H9 (cell line): ENCODE measurements at regions not wholly inside any gene's neighbourhood (a gene's known extent, or its start where the extent isn't known, plus 50 kb on each side); places are given as distances from the start of the nearest gene placed in this dataset.

Experiments used
- DNase-seq: peaks from one replicate; pipeline ENCODE4 v3.0.0-alpha.2; 2017
- H2AFZ ChIP-seq: one replicate; pipeline ENCODE4 v1.6.1; 2013; ENCODE audit warnings: mild to moderate bottlenecking, low read length, control low read depth, moderate library complexity
- H2AK5ac ChIP-seq: 2 replicates; pipeline ENCODE4 v1.6.1; 2013; ENCODE audit warnings: low read length, control low read depth, mixed read lengths; ENCODE audit not compliant: insufficient read length
- H2BK120ac ChIP-seq: one replicate; pipeline ENCODE4 v1.6.1; 2013; ENCODE audit warnings: low read depth, mild to moderate bottlenecking, low read length, control low read depth, inconsistent platforms; ENCODE audit not compliant: poor library complexity, severe bottlenecking
- H2BK12ac ChIP-seq: 2 replicates; pipeline ENCODE4 v1.6.1; 2013; ENCODE audit warnings: low read length, control low read depth, mixed read lengths, low read depth; ENCODE audit not compliant: insufficient read length
- H2BK15ac ChIP-seq: 2 replicates; pipeline ENCODE4 v1.6.1; 2013; ENCODE audit warnings: low read depth, low read length, control low read depth
- H2BK20ac ChIP-seq: one replicate; pipeline ENCODE4 v1.6.1; 2013; ENCODE audit warnings: low read depth, mild to moderate bottlenecking, low read length, control low read depth, inconsistent platforms; ENCODE audit not compliant: poor library complexity, severe bottlenecking
- H2BK5ac ChIP-seq: 2 replicates; pipeline ENCODE4 v1.6.1; 2013; ENCODE audit warnings: low read length, control low read depth, mixed read lengths; ENCODE audit not compliant: insufficient read length
- H3K14ac ChIP-seq: 2 replicates; pipeline ENCODE4 v1.6.1; 2013; ENCODE audit warnings: low read length, control low read depth; ENCODE audit not compliant: insufficient read depth
- H3K18ac ChIP-seq: 2 replicates; pipeline ENCODE4 v1.6.1; 2013; ENCODE audit warnings: low read depth, mild to moderate bottlenecking, mixed read lengths, low read length, control low read depth; ENCODE audit not compliant: insufficient read length
- H3K23ac ChIP-seq: 2 replicates; pipeline ENCODE4 v1.6.1; 2013; ENCODE audit warnings: low read length, control low read depth, mixed read lengths, low read depth; ENCODE audit not compliant: insufficient read length
- H3K23me2 ChIP-seq: 2 replicates; pipeline ENCODE4 v1.6.1; 2013; ENCODE audit warnings: low read depth, mild to moderate bottlenecking, mixed read lengths, low read length, control low read depth; ENCODE audit not compliant: insufficient read length, poor library complexity, severe bottlenecking
- H3K27ac ChIP-seq: 2 replicates; pipeline ENCODE4 v1.5.1; 2013; ENCODE audit warnings: low read length, control low read depth, mixed read lengths, low read depth; ENCODE audit not compliant: insufficient read length
- H3K27me3 ChIP-seq: 2 replicates; pipeline ENCODE4 v1.6.1; 2013; ENCODE audit warnings: low read length, control low read depth, inconsistent platforms; ENCODE audit not compliant: insufficient read depth
- H3K4ac ChIP-seq: 2 replicates; pipeline ENCODE4 v1.6.1; 2013; ENCODE audit warnings: low read depth, mild to moderate bottlenecking, control low read depth, inconsistent platforms, low read length, moderate library complexity
- H3K4me1 ChIP-seq: 2 replicates; pipeline ENCODE4 v1.6.1; 2013; ENCODE audit warnings: low read length, control low read depth, inconsistent platforms; ENCODE audit not compliant: insufficient read depth
- H3K4me2 ChIP-seq: 2 replicates; pipeline ENCODE4 v1.6.1; 2013; ENCODE audit warnings: low read length, control low read depth, mixed read lengths; ENCODE audit not compliant: insufficient read length, insufficient read depth
- H3K56ac ChIP-seq: 2 replicates; pipeline ENCODE4 v1.6.1; 2013; ENCODE audit warnings: low read depth, mild to moderate bottlenecking, mixed read lengths, low read length, control low read depth; ENCODE audit not compliant: insufficient read length
- H3K79me1 ChIP-seq: 2 replicates; pipeline ENCODE4 v1.6.1; 2013; ENCODE audit warnings: low read depth, mild to moderate bottlenecking, moderate library complexity, low read length, control low read depth, inconsistent platforms; ENCODE audit not compliant: insufficient read depth, poor library complexity, severe bottlenecking
- H3K79me2 ChIP-seq: 2 replicates; pipeline ENCODE4 v1.6.1; 2013; ENCODE audit warnings: low read length, control low read depth, inconsistent platforms; ENCODE audit not compliant: insufficient read depth
- H3K9ac ChIP-seq: 2 replicates; pipeline ENCODE4 v1.6.1; 2013; ENCODE audit warnings: low read length, control low read depth, mixed read lengths; ENCODE audit not compliant: insufficient read length; ENCODE audit errors: extremely low read depth
- H3K9me3 ChIP-seq: one replicate; pipeline ENCODE4 v1.6.1; 2013; ENCODE audit warnings: low read depth, low read length, inconsistent platforms; ENCODE audit not compliant: control insufficient read depth
- H3T11ph ChIP-seq: one replicate; pipeline ENCODE4 v1.6.1; 2013; ENCODE audit warnings: mild to moderate bottlenecking, low read length, control low read depth, inconsistent platforms
- H4K20me1 ChIP-seq: one replicate; pipeline ENCODE4 v1.6.1; 2013; ENCODE audit not compliant: control insufficient read depth, insufficient read length, insufficient read depth
- H4K5ac ChIP-seq: 2 replicates; pipeline ENCODE4 v1.6.1; 2013; ENCODE audit warnings: low read depth, mild to moderate bottlenecking, mixed read lengths, low read length, control low read depth; ENCODE audit not compliant: insufficient read length
- H4K8ac ChIP-seq: replicated peaks from 2 replicates; pipeline ENCODE4 v1.6.1; 2013; ENCODE audit warnings: low read length, control low read depth, mixed read lengths, low read depth; ENCODE audit not compliant: insufficient read length
- H4K91ac ChIP-seq: 2 replicates; pipeline ENCODE4 v1.6.1; 2013; ENCODE audit warnings: low read depth, mild to moderate bottlenecking, moderate library complexity, mixed read lengths, low read length, control low read depth; ENCODE audit not compliant: insufficient read length
- H3K27ac Mint-ChIP-seq, 3 experiments: 2 replicates in 2 of 3; 3 replicates in 1 of 3; pipeline ENCODE4 v1.8.0; 2020 to 2021; ENCODE audit warnings: mixed read lengths in 3 of 3, mild to moderate bottlenecking in 1 of 3, moderate library complexity in 1 of 3
- H3K27me3 Mint-ChIP-seq: 2 replicates; pipeline ENCODE4 v1.8.0; 2021; ENCODE audit warnings: low read depth, mild to moderate bottlenecking, moderate library complexity, mixed read lengths
- H3K36me3 Mint-ChIP-seq, 3 experiments: 2 replicates in 2 of 3; 3 replicates in 1 of 3; pipeline ENCODE4 v1.8.0; 2020 to 2021; ENCODE audit warnings: low read depth in 3 of 3, mixed read lengths in 3 of 3; ENCODE audit not compliant: insufficient read depth in 1 of 3
- H3K4me1 Mint-ChIP-seq, 2 experiments: 2 replicates each; pipeline ENCODE4 v1.8.0; 2020; ENCODE audit warnings: mixed read lengths in 2 of 2
- H3K4me3 Mint-ChIP-seq, 2 experiments: 2 replicates in 1 of 2; 3 replicates in 1 of 2; pipeline ENCODE4 v1.8.0; 2020 to 2021; ENCODE audit warnings: mild to moderate bottlenecking in 2 of 2, mixed read lengths in 2 of 2, moderate library complexity in 1 of 2
- H3K9me3 Mint-ChIP-seq, 2 experiments: 2 replicates in 1 of 2; 3 replicates in 1 of 2; pipeline ENCODE4 v1.8.0; 2020; ENCODE audit warnings: mild to moderate bottlenecking in 2 of 2, mixed read lengths in 2 of 2, moderate library complexity in 1 of 2
- WGBS: extraction: QIAGEN DNeasy Blood & Tissue Kit; methylation state at CpG from one replicate; pipeline ENCODE4 v1.1.7; 2013; ENCODE audit warnings: missing lambda C conversion rate, low lambda C conversion rate, mixed read lengths; ENCODE audit not compliant: insufficient read length; ENCODE audit errors: extremely low coverage; 5-methylcytosine and 5-hydroxymethylcytosine counted together
- TF ChIP-seq, protein P1 (sequence below): fragments of 200-600 bp; sonication (generic); conservative IDR thresholded peaks from 3 replicates; pipeline ENCODE4 v1.8.0; 2021; ENCODE audit warnings: antibody characterized with exemption, mild to moderate bottlenecking

- Histone ChIP-seq H3K79me1 (no peaks in the 10 kb centered on the region), H3T11ph (no peak overlapping the region), H3K23me2 (no peaks in the 10 kb centered on the region), H3K27ac (no peak overlapping the region), H3K9me3 (no peaks in the 10 kb centered on the region), H2AK5ac (no peak overlapping the region), H2BK12ac (no peak overlapping the region), H3K56ac (no peak overlapping the region), H3K9ac (no peak overlapping the region), H3K14ac (no peak overlapping the region; the same call in 1 of the 2 replicates), H4K91ac (no peak overlapping the region), H3K18ac (no peak overlapping the region), H4K8ac (no peak overlapping the region), H3K4me1 (no peaks in the 10 kb centered on the region), H3K4ac (no peak overlapping the region), H2BK15ac (no peak overlapping the region), H3K27me3 (peaks cover 3% of the 10 kb centered on the region; the same call in 1 of the 2 replicates), H2AFZ (no peak overlapping the region), H2BK5ac (no peak overlapping the region), H3K23ac (no peak overlapping the region), H3K4me2 (no peak overlapping the region), H3K79me2 (no peaks in the 10 kb centered on the region), H2BK120ac (no peak overlapping the region), H4K20me1 (no peaks in the 10 kb centered on the region), H4K5ac (no peak overlapping the region), H2BK20ac (no peak overlapping the region)
- no peak for DNase-seq
- H3K9me3 Mint-ChIP-seq = no peaks in the 10 kb centered on the region; a peak in 2 of 5 replicates
- no peak overlapping the region for H3K4me3 Mint-ChIP-seq
- no CpG with 5 or more reads among the region's 23 CpGs for WGBS
- TF ChIP-seq, protein P1, sequence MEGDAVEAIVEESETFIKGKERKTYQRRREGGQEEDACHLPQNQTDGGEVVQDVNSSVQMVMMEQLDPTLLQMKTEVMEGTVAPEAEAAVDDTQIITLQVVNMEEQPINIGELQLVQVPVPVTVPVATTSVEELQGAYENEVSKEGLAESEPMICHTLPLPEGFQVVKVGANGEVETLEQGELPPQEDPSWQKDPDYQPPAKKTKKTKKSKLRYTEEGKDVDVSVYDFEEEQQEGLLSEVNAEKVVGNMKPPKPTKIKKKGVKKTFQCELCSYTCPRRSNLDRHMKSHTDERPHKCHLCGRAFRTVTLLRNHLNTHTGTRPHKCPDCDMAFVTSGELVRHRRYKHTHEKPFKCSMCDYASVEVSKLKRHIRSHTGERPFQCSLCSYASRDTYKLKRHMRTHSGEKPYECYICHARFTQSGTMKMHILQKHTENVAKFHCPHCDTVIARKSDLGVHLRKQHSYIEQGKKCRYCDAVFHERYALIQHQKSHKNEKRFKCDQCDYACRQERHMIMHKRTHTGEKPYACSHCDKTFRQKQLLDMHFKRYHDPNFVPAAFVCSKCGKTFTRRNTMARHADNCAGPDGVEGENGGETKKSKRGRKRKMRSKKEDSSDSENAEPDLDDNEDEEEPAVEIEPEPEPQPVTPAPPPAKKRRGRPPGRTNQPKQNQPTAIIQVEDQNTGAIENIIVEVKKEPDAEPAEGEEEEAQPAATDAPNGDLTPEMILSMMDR = no peak
- no peak overlapping the region for H3K27ac Mint-ChIP-seq
- H3K4me1 Mint-ChIP-seq = peaks cover 2 to 13% of the 10 kb centered on the region in 2 experiments
- H3K36me3 Mint-ChIP-seq = no peaks in the 10 kb centered on the region
- peaks cover 26% of the 10 kb centered on the region for H3K27me3 Mint-ChIP-seq
Observed at GRCh38 chr20:63066506-63067265, 59.9 kb upstream of the BHLHE23 start.
